Gastrocnemius medialis (tissue), 4 donors: ENCODE measurements at regions not wholly inside any gene's neighbourhood (a gene's known extent, or its start where the extent isn't known, plus 50 kb on each side); places are given as distances from the start of the nearest gene placed in this dataset.

Experiments used
- ATAC-seq, 2 donors: fragments of 150-250 bp; one replicate each; pipeline ENCODE4 v1.9.1; 2016
- DNase-seq, 2 donors: peaks; one replicate each; pipeline ENCODE4 v3.0.0-alpha.2; 2019
- H3K27ac ChIP-seq, 4 donors: fragments of 200-600 bp; sonication (generic); 1 replicate in 1 of 4; 2 replicates in 3 of 4; pipeline ENCODE4 v1.5.1; 2016 to 2018; ENCODE audit warnings: mild to moderate bottlenecking in 2 of 4, moderate library complexity in 1 of 4
- H3K27me3 ChIP-seq, 3 donors: fragments of 200-600 bp; sonication (generic) in 2 of 3; 1 replicate in 1 of 3; 2 replicates in 2 of 3; pipeline versions ENCODE4 v1.5.1 to v1.6.0; 2016 to 2019; ENCODE audit warnings: mild to moderate bottlenecking in 1 of 3, moderate library complexity in 1 of 3
- H3K36me3 ChIP-seq, 2 donors: fragments of 200-600 bp; sonication (generic) in 1 of 2; one replicate each; pipeline ENCODE4 v1.5.1; 2017 to 2018
- H3K4me1 ChIP-seq, 2 donors: fragments of 200-600 bp; sonication (generic) in 1 of 2; one replicate each; pipeline ENCODE4 v1.5.1; 2016 to 2017; ENCODE audit warnings: mild to moderate bottlenecking in 2 of 2
- H3K4me3 ChIP-seq, 4 donors: fragments of 200-600 bp; sonication (generic) in 3 of 4; 1 replicate in 1 of 4; 2 replicates in 3 of 4; pipeline ENCODE4 v1.5.1; 2016 to 2019; ENCODE audit warnings: mild to moderate bottlenecking in 2 of 4
- H3K9me3 ChIP-seq, 3 donors: fragments of 200-600 bp; sonication (generic) in 2 of 3; 1 replicate in 1 of 3; 2 replicates in 2 of 3; pipeline ENCODE4 v1.5.1; 2016 to 2019
- POLR2A ChIP-seq, 2 donors: fragments of 450-650 bp; IDR thresholded peaks; one replicate each; pipeline ENCODE4 v1.6.1; 2017; ENCODE audit warnings: antibody characterized with exemption in 2 of 2, mild to moderate bottlenecking in 2 of 2, moderate library complexity in 2 of 2
- in situ Hi-C, 4 donors: fragments of 200-750 bp; cut with MboI; loops; one replicate each; pipeline versions ENCODE4 v1.15.0 to v1.8.0; 2017; ENCODE audit warnings: low sequenced_read_pairs in 4 of 4
- intact Hi-C: fragments of 100-400 bp; cut with DNase I; formaldehyde crosslinking; loops from one replicate; pipeline ENCODE4 v1.15.1; 2023; ENCODE audit warnings: low total_unique reads
- TF ChIP-seq, protein P1 (sequence below), 5 experiments: fragments of 450-650 bp in 3 of 5; fragments of 200-600 bp in 2 of 5; sonication (generic) in 2 of 5; IDR thresholded peaks in 4 of 5; conservative IDR thresholded peaks in 1 of 5; 1 replicate in 4 of 5; 2 replicates in 1 of 5; pipeline ENCODE4 v1.5.1; 2016 to 2019; ENCODE audit warnings: antibody characterized with exemption in 5 of 5, mild to moderate bottlenecking in 3 of 5, moderate library complexity in 3 of 5

DNA sequence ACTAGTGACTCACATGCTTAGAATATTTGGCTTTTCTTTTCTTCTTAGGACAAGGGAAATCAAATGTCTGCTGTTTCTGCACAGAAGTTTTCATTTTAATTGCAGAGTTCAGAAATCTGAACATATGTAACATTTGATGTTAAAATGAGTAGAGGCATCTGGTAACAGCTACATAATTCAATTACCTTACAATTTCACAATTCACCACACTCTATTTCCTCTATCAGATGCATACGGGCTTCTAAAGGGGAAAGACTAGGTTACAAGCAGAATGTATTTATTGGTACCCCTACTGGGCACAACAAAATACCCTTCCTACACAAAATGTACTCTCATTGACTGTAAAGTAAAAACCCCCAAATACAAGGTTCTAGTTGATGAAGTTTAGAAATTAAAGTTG is 176.0 kb downstream of the SOX2 start:
- no peak for ATAC-seq
- Histone ChIP-seq H3K36me3 (no peaks in the 10 kb centered on the region), H3K9me3 (no peaks in the 10 kb centered on the region), H3K27ac (no peak overlapping the region), H3K4me1 (no peaks in the 10 kb centered on the region), H3K27me3 (no peaks in the 10 kb centered on the region), H3K4me3 (no peak overlapping the region)
- TF ChIP-seq POLR2A (IDR thresholded peaks at IDR 0.05), result no peak
- TF ChIP-seq, protein P1, sequence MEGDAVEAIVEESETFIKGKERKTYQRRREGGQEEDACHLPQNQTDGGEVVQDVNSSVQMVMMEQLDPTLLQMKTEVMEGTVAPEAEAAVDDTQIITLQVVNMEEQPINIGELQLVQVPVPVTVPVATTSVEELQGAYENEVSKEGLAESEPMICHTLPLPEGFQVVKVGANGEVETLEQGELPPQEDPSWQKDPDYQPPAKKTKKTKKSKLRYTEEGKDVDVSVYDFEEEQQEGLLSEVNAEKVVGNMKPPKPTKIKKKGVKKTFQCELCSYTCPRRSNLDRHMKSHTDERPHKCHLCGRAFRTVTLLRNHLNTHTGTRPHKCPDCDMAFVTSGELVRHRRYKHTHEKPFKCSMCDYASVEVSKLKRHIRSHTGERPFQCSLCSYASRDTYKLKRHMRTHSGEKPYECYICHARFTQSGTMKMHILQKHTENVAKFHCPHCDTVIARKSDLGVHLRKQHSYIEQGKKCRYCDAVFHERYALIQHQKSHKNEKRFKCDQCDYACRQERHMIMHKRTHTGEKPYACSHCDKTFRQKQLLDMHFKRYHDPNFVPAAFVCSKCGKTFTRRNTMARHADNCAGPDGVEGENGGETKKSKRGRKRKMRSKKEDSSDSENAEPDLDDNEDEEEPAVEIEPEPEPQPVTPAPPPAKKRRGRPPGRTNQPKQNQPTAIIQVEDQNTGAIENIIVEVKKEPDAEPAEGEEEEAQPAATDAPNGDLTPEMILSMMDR (IDR thresholded peaks at IDR 0.05 in 4 of 5, conservative IDR thresholded peaks at IDR 0.05 in 1 of 5), result no peak
- intact Hi-C loops, result no loop called here
- in situ Hi-C loops, result no loop called here
- DNase-seq, result no peak

DNA sequence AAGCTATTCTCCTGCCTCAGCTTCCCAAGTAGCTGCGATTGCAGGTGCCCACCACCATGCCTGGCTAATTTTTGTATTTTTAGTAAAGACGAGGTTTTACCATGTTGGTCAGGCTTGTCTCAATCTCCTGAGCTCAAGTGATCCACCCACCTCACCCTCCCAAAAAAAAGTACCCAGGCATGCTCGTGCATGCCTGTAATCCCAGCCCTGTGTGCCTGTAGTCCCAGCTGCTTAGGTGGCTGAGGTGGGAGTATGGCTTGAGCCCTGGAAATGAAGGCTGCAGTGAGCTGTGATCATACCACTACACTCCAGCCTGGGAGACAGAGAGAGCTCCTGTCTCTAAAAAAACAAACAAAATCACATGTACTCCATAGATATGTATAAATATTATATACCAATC is 176.5 kb downstream of the SOX2 start:
- Histone ChIP-seq H3K9me3 (no peaks in the 10 kb centered on the region), H3K27me3 (no peaks in the 10 kb centered on the region), H3K36me3 (no peaks in the 10 kb centered on the region), H3K4me3 (no peak overlapping the region), H3K4me1 (no peaks in the 10 kb centered on the region), H3K27ac (no peak overlapping the region)
- ATAC-seq (no peak), DNase-seq (no peak)
- intact Hi-C loops, result no loop called here
- TF ChIP-seq, protein P1 (IDR thresholded peaks at IDR 0.05 in 4 of 5, conservative IDR thresholded peaks at IDR 0.05 in 1 of 5), result no peak
- TF ChIP-seq POLR2A (IDR thresholded peaks at IDR 0.05), result no peak
- in situ Hi-C loops, result no loop called here

DNA sequence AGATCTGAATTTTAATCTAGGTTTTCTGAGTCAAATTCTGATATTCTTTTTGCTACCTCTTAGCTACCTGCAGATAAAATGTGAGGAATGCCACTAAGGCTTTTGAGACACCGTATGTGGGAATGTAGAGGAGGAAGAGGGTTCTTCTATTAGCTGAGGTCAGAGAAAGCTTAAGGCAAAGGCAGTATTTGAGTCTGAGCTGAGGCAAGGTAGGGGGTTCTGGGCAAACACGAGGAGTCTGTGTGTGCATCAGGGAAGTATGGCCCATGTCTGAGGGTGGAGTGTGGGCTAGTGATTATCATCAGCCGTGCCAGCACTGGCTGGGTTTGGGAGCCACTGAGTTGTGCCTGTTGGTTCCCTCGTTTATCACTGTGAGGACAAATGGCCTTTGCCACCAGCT is 181.1 kb downstream of the SOX2 start:
- H3K27ac ChIP-seq, result no peak overlapping the region
- no peak for DNase-seq
- intact Hi-C loops, result no loop called here
- no peaks in the 10 kb centered on the region for H3K4me1 ChIP-seq
- no peaks in the 10 kb centered on the region for H3K9me3 ChIP-seq
- no peaks in the 10 kb centered on the region for H3K27me3 ChIP-seq
- no peak for TF ChIP-seq POLR2A (IDR thresholded peaks at IDR 0.05)
- TF ChIP-seq, protein P1 (IDR thresholded peaks at IDR 0.05 in 4 of 5, conservative IDR thresholded peaks at IDR 0.05 in 1 of 5), result no peak
- no peak overlapping the region for H3K4me3 ChIP-seq
- no peak for ATAC-seq
- in situ Hi-C loops, result no loop called here
- no peaks in the 10 kb centered on the region for H3K36me3 ChIP-seq

DNA sequence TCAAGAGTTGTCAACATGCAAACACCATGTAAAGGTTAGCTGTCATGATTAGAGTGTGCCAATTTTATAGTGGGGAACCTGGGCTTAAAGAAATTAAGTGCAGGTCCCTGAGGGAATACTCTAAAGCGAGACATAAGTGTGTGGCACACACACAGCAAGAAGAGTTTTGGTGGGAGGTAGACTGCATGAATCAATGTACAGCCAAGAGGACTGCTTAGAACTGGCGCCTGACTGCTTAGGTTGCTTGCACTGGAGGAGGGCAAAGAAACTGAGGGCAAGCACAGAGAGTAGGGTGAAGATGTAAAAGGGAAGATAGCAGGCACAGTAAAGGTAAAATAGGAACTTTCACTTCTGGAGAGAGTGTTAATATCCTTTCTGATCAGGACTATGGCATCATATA is 184.9 kb downstream of the SOX2 start:
- no peaks in the 10 kb centered on the region for H3K4me1 ChIP-seq
- DNase-seq, result no peak
- intact Hi-C loops, result no loop called here

DNA sequence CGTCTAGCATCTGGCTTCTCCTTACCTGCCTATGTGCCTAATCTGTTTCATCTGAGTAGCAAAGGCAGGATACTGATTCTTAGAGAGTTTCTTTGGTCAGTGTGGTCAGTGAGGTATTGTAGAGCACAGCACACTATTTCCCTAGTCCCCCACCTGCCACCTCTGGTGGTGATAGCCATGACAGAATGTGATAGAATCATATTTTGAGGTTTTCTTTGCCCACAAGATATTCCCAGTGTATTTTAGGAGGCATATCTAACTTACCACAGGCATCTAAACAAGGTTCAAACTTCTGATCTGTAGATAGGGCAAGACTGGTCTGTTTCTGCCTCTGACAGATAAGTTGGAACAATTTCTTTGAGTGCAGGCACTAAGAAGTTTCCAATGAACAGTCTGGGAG is 188.0 kb downstream of the SOX2 start:
- TF ChIP-seq POLR2A (IDR thresholded peaks at IDR 0.05), result no peak
- TF ChIP-seq, protein P1 (IDR thresholded peaks at IDR 0.05 in 4 of 5, conservative IDR thresholded peaks at IDR 0.05 in 1 of 5), result no peak

More for the DNA sequence above, 184.9 kb downstream of the SOX2 start:
- no peaks in the 10 kb centered on the region for H3K36me3 ChIP-seq
- ATAC-seq, result no peak
- no peak overlapping the region for H3K4me3 ChIP-seq
- H3K27me3 ChIP-seq, result no peaks in the 10 kb centered on the region
- H3K9me3 ChIP-seq, result no peaks in the 10 kb centered on the region
- in situ Hi-C loops, result no loop called here
- H3K27ac ChIP-seq, result no peak overlapping the region
- no peak for TF ChIP-seq POLR2A (IDR thresholded peaks at IDR 0.05)
- TF ChIP-seq, protein P1 (IDR thresholded peaks at IDR 0.05 in 4 of 5, conservative IDR thresholded peaks at IDR 0.05 in 1 of 5), result no peak

More for the DNA sequence above, 188.0 kb downstream of the SOX2 start:
- DNase-seq, result no peak
- Histone ChIP-seq H3K36me3 (no peaks in the 10 kb centered on the region), H3K27me3 (no peaks in the 10 kb centered on the region), H3K4me1 (no peaks in the 10 kb centered on the region), H3K9me3 (no peaks in the 10 kb centered on the region), H3K27ac (no peak overlapping the region), H3K4me3 (no peak overlapping the region)
- intact Hi-C loops (no loop called here), in situ Hi-C loops (no loop called here)
- no peak for ATAC-seq
